Cerebellar cortex (tissue), 1 donor: ENCODE measurements at regions not wholly inside any gene's neighbourhood (a gene's known extent, or its start where the extent isn't known, plus 50 kb on each side); places are given as distances from the start of the nearest gene placed in this dataset.

Source experiments
- DNase-seq: peaks from one replicate; pipeline ENCODE4 v3.0.0-alpha.2; 2015; ENCODE audit warnings: low spot score

DNA sequence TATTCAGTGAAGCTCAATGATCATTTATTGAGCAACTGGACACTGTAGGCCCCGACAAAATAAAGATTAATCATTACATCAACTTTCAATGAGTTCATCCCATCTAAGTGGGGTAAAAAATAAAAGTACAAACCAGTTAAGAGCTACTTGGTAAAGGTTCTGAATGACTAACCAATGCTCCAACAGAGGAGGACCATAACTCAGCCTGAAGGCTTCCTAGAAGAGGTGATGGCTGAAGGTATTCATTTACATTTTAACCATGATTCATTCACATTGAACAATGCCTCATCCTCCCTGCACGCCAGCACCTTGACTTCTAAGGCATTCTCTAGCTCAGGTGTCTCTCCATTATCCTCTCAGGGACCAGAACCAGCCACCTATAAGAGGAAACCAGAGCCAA is 201.4 kb downstream of the ZNF462 start:
- DNase-seq: no peak

DNA sequence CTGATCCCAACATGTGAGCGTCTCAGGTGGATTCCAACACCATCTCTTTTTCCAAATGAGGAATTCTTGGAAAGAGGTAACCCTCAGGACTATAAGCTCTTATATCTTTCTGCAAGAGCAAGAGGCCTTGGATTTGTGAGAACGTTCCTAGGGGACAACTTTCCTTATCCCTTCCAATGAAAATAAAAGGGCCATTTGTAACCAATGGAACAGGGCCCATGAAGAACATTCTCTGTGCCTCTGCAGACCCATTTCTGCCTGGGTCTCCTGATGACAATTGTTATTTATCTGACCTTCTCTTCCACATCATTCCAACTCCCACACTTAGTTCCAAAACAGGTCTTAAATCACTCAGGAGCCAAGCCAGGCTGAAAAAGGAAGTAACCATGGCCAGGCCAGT is 202.6 kb downstream of the ZNF462 start:
- no peak for DNase-seq

DNA sequence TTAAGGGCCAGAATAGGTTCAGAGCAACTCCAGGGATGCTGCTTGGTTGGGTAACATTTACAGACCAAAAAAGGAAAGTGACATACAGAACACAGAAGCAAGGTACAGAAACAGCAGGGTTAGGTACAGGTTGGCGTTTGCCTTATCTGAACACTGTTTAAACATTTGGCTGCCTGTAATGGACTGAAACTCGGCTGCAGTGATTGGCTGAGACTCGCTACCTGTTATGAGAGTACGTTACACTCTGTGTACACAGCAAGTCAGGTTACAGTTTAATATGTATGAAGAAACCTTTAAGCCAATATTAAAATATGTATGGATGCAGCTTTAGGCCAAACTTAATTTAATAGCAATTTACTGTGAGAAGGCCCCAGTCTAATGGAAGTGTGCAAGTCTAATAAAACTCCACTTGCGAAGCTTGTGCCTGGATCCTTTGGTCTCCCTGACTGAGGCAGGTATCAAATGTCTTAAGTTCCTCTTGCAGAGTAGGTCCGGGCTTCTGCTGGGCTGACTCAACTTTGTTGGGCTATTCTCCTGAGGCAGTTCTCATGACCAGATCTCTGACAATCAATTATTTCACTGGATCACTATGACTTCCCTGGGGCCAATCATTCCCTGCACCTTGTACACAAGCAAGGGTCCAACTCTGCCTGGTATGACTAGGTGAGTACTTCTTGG is 204.9 kb downstream of the ZNF462 start:
- no peak for DNase-seq

DNA sequence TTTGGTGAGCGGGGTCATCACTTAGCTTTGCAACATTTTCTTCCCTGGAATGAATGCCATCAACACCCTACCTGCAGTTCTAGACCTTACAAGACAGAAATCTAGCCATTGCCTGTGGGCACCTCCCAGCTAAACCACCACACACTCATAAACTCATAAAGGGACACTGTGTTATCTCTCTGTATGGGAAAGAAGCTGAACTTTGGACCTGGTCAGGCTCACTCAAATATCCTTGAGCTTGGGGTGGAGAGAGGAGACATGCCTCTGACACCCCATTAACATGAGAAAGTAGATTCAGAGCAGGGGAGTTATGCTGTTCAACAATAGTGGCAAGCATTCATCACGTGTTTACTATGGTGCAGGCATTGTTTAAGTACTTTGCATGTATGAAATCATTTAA is 205.6 kb downstream of the ZNF462 start:
- DNase-seq: no peak

DNA sequence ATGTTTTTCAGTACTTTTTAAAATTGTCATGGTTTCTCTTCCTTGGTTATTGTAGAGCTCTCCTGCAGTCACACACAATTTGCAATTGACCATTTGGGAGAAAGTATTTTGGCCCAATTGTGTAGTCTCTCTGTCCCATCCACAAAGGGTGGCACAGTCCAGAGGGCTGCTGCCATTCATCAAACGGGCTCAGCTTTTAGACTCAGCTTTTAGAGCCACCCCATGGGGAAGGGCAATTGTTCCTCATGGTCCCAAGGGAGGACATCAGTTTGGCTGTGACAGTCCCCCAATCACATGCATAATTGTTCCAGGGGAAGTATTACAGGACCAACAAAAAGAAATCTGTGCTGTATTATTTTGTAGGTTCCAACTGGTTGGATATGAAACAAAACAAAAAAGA is 207.6 kb downstream of the ZNF462 start:
- DNase-seq: no peak

DNA sequence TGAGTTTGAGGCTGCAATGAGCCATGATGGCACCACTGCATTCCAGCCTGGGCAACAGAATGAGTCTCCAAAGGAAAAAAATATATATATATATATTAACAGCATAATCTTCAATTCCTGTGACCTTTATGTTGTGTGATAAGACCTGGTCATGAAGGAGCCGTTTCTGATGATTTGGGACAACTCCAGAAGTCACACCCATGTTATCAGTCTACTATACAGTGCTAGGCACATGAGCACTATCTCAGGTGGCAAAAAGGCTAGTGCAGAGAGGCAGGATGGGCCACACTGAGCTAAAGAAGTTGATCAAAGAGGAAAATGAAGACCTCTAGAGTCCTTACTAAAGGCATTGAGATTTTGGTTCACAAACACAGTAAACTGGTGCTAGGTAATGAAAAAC is 205.0 kb upstream of the RAD23B start:
- DNase-seq: no peak

DNA sequence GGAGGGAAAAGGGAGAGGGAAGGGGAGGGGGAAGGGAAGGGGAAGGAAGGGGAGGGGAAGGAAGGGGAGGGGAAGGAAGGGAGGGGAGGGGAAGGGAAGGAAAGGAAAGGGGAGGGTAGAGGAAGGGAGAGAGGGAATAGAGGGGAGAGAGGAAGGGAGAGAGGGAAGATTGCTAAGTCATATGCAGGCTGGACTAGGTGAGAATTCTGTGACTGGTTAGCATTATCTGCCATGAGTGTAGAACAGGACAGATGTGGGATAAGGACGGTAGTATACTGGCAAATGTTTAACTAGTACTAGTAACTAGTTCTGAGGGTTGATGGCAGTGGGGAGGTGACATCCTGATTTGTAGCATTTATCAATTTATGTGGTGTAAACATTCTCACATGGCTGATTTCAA is 203.5 kb upstream of the RAD23B start:
- DNase-seq: no peak

DNA sequence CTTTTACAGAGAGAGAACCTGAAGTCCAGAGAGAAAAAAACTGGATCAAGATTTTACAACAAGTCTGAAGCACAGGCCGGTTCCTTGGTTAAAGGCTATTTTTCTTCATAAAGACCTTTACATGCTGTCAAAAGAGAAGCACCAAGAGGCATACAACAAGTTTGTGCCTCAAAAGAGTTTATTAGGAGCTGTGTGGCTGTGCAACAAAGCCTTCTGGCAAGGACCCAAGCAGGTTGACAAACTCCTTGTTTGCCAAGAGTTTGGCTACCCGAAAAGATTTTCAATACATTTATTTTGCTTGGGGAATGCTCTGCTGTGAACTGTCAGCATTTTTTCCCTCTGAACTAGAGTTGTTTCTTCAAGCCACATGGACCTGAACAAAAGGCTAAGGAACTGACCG is 202.9 kb upstream of the RAD23B start:
- DNase-seq: no peak

DNA sequence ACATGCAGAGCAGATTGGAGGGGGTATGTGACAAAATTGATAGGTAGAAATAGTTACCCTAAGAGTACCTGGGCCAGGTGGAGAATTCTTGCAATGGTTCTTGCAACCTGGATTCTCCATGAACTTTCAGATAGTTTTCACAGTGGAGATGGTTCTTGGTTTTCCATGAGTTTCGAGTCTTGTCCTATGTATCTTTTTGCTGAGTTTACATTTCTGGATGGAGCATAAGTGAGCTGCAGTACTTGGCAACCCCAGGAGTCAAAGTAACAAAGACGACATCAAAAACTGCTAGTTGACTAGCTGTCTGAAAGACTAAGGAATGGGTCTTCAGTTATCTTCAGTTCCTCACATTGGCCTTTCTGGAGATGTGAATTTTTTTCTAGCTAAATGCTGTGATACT is 196.6 kb upstream of the RAD23B start:
- no peak for DNase-seq

DNA sequence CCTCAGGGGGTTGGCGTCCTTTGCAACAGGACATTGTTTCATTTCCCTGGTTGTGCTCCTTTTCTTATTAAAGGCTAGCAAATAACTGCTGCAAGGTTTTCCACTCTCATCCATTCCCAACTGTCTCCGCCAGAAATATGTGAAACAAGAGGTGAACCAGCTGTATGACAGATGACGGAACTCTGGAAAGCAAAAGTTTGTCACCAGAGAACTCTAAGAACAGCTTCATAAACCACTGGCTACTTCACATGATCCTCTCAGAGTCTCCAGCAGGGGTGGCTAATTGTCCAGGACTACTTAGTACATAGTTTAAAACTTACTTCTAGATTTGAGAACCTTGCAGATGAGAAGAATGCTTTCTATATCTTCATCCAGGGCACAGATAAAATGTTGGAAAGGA is 195.9 kb upstream of the RAD23B start:
- no peak for DNase-seq

DNA sequence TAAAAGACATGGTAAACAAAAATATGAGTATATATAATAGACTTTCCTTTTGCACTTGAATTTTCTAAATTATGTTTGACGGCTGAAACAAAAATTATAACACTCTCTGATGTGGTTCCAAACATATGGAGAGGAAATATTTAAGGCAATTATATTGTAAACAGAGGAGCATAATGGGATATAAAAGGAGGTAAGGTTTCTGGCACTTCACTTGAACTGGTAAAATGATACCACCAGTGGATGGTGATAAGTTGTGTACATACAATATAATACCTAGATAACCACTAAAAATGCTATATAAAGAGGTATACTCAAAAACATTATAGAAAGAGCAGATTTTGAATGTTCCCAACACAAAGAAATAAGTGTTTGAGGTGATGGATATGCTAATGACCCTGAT is 192.9 kb upstream of the RAD23B start:
- no peak for DNase-seq

DNA sequence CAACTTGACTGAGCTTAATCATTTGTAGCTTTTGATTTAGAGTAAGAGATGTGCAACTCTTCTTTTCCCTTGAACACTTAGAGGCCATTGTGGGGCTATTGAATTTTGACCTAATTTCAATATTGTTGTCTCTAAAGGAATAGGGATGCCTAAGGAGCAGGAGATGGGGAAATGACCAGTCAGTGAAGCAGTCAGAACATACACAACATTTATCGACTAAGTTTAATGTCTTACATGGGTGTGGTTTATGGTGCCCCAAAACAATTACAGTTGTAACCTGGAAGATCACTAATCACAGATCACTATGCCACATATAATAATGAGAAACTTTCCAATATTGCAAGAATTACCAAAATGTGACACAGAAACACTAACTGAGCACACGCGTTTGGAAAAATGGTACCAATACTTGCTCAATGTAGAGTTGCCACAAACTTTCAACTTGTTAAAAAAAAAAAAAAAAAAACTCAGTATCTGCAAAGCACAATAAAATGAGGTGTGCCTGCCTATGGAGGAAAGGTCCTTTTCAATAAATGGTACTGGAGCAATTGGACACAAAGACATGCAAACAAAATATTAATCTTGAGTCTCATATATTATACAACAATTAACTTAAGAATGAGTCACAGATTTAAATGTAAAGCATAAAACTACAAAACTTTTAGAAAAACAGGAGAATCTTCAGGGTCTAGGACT is 189.6 kb upstream of the RAD23B start:
- no peak for DNase-seq

DNA sequence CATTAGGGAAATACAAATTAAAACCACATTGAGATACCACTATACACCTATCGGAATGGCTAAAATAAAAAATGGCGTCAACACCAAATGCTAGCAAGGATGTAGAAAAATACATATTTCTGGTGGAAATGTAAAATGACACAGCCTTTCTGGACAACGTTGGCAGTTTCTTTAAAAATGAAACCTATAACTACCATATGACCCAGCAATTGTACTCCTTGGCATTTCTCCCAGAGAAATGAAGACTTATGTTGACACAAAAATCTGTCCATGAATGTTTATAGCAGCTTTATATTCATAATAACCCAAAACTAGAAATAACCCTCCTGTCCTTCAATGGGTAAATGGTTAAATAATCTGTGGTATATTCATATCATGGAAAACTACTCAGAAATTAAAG is 188.7 kb upstream of the RAD23B start:
- DNase-seq: no peak

DNA sequence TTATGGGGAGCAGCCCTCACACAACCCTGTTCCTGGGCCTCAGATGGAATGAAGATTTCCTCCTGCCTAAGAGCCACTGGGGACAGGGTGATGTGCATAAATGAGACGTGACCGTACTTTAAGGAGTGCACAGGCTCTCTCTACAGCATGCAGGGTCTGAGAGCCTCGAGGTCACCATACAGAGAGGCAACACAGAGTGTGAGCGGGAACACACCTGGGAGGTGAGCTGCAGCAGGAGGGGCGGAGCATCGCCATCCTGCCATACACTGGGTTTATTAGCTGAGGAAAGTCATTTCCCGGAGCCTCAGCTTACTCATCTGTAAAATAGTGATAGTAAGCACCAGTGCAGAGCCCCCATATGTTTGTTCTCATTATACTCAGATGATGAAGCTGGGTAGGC is 182.5 kb upstream of the RAD23B start:
- no peak for DNase-seq

DNA sequence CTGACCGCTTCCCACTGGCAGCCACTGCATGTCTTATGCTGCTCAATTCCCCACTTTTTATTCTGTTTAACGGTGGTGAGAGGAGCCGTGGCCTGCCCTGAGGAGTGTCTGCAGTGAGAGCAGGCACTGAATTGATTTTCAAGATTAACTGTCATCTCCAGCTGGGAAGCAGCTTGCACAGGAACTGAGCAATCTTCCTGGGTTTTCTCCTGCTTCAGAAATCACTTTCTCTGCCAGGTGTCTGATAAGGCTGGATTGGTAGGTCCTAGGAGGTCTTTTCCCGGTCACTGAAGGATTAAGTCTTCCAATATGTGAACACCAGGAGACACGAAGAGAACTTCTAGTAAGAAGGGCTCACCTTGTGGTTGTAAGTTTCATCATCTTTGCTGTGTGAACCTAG is 181.1 kb upstream of the RAD23B start:
- no peak for DNase-seq

DNA sequence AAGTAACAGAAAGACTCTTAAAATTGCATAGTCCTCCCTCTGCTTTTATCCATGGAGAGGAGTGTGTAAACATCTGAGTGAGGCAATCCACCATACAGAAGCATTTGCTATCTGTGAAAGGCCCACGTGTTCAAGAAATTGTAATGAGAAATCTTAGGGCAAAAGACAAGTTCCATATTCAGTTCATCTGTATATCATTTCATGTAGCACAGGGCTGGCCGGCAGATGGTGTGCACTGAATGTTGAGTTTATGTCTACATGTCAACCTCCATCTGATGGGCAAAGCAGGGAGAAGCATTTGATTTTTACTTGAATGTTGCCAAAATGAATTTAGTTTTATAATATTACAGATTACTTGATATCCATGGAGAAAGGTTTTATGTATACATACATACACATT is 179.5 kb upstream of the RAD23B start:
- DNase-seq: no peak

DNA sequence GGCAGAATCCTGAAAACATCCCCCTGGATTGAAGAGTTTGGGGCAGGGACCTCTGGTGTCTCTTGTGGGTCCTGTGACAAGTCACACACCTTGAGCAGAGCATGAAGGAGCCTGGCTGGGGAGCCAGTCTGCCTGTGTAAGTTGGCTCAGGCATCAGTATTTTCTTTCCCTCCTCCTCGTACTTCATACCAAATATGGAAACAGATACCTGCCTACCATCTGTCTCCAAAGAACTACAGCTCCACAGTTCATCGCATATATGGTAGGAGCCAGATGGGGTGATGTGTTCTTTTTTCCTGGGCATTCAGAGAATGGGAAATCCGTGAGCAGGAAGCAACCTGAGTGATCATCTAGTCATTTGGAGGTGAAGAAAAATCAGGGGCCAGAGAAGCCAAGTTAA is 177.3 kb upstream of the RAD23B start:
- no peak for DNase-seq

DNA sequence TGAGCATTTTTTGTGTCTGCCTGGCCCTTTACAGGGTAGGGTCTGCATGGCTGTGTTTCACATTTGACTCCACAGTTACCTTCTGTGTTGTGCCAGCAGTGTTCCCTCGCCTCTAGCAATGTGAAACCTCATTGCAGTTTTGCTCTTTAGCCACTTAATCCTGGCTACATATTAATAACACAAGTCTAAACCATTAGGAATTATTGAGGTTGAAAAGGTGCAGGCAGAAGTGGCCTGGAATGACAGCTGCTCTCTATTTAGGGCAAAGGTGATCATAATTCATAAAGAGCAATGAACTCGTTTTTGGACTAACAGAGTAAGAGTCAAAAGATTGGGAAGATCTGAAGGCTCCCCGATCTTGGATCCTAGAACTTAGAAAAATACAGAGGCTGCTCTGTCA is 176.7 kb upstream of the RAD23B start:
- no peak for DNase-seq

DNA sequence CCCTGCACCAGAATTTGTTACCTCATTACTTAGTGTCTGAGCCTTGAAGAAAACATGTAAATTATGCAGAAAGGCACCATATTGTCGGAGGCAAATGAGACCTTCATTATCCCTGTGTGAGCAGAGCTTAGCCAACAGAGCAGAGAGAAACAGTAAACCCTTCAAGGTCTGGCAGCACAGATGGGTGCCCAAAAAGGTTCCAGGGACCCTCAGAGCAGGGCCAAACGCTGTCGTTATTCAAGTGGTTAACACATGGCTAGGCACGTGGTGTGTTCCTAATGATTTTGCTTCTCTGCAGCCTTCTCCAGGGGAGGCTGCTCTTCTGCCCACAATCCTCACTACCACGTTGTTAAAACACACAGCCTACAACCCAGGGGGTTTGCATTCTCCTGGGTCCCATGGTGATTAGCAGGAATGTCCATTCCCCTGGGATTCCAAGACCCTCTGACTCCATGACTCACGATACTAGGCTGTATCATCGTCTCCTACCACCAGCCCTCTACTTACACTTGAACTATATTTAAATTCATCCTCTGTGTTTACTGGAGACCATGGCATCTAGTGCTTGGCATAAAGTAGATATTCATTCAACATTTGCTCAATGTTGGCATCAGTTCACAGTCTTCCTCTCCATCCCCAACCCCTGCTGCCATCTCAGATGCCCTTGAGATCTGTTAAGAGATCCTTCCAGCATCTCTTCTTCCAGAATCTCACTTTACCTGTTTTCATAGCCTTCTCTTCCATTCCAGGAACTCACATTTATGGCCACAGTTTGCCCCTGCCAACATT is 174.5 kb upstream of the RAD23B start:
- DNase-seq: no peak

DNA sequence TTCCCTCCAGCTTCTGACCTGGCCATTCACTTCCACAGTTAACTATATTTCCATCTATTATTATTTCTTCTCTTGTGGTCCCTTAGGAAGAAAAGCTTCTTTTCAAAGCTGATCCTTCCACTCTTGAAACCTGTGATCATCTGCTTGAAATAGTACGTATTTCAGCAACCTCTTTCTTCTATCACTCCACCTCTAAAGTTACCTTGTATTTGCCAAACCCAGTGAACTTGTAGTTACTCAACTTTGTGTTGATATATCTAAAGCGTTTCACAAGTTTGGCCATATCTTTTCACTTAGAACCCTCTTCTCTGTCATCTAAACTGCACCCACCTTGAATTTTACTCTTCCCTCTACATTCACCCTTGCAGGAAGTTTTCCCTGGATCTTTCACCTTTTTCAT is 173.8 kb upstream of the RAD23B start:
- DNase-seq: no peak

DNA sequence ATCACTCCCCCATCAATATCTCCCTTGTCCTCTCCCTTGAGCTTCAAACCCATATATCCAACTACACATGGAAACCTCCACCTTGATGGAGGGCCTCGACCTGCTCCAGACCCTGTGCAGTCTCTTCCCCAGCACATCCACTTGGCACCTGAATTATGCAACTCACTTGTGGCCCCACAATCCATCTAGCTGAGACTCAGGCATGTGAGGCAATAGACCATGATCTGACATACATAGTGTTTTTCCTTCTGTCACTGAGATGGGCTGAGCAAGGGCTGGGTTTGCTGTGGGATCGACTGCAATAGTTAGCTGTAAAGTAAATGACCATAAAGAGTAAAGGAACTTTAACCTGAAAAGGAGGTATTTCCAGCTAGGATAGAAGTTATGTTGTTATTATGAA is 172.9 kb upstream of the RAD23B start:
- DNase-seq: no peak

DNA sequence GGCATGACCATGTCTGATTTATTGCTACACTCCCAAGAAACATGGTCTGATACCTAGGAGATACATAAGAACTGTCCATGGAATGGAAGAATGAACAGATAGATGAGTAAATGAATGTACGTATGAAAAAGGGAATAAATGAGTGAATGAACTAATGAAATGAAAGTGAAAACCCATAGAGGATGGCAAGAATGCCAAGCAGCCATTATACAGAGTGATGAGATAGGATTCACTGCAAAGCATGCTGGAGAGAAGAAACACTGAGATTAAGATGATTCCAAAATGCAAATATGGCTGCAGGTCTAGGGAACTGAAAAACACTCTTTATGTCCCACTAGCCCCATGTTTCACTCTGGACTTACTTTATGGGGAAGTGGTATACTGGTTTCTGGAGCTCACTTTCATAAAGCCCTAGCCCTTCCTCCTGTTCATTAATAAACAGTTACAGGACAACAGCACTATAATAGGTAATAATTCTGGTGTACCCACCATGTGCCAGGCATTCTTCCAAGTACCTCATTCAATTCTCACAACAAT is 170.3 kb upstream of the RAD23B start:
- DNase-seq: no peak
